ENCODE measurements at regions not wholly inside any gene's neighbourhood (a gene's known extent, or its start where the extent isn't known, plus 50 kb on each side); places are given as distances from the start of the nearest gene placed in this dataset.
"Not testable (repeated sequence)": the region's sequence is repeated elsewhere in the genome, so short reads cannot be mapped to it uniquely, and the experiment has no call there.

DNA sequence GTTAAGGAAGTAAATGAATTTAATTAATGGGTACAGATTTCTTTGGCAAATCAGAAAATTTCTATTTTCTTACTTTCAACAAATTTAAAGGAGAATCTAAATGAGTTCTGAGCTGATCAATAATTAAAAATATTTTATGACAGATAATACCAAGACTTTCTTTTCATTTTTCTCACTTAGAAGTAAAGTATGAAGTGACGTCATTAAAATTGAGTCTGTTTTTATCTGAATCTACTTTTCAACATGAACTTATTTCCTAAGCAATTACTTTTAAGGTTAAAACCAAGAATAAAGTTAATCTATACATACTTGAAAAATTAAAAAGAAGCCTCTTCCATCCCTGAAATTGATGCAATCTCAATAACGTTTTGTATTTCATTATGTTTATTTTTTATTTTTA, 552.8 kb upstream of the ST8SIA4 start:
- no peak for DNase-seq

DNA sequence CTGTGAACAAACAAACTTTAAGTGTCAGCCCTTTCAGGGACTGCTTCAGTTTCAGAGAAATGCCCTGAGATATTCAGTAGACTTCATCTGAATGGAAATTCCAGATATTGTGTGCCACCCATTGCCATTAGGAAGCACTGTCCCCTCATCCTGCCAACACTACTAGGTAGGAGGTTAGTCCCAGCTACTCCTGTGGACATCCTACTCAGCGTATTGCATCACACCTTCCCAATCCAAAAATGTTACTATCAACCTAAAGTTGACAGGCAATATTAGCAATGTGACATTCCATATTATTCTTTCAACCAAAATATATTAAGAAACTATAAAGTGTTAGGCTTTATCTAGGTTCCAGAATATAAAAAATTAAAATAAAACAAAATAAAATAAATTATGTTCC, 552.0 kb upstream of the ST8SIA4 start:
- DNase-seq = no peak

DNA sequence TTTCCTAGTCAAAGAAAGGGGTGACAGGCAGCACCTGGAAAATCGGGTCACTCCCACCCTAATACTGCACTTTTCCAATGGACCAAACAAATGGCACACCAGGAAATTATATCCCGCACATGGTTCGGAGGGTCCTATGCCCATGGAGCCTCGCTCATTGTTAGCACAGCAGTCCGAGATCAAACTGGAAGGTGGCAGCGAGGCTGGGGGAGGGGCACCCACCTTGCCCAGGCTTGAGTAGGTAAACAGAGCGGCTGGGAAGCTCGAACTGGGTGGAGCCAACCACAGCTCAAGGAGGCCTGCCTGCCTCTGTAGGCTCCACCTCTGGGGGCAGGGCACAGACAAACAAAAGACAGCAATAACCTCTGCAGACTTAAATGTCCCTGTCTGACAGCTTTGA, 539.2 kb upstream of the ST8SIA4 start:
- not testable (repeated sequence) for DNase-seq

DNA sequence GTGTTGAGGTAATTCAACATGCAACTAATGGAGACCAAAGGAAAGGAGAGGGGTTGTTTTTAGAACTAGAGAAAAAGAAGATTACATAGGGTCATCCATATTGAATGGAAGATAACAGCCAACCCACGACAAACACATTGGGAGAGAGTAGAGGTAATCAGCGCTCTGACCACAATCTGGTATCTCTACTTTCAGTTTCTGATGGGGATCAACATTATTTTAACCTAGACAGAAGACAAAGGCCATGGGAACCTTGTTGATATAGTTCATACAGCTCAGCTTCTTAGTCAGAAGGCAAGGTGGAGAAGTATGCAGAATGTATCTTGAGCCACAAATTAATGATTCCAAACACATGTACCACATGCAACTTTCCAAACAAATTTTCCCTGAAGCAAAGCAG, 537.1 kb upstream of the ST8SIA4 start:
- no peak for DNase-seq

DNA sequence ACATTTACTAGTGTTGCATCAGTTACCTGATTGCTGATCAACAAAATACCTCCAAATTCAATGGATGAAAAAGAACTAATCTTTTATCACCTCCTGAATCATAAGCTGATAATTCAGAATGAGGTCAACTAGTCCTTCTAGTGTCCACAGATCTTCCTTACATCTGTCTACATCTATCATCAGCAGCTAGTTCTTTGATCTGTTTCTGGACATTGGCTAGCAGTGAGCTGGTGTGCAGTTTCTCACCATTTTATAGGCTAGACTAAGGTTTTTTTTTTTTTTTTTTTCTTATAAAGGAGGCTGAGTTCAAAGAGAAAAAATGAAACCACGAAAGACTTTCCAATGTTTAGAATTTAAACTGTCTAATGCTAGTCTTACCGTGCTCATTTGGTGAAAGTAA, 534.3 kb upstream of the ST8SIA4 start:
- no peak for DNase-seq

DNA sequence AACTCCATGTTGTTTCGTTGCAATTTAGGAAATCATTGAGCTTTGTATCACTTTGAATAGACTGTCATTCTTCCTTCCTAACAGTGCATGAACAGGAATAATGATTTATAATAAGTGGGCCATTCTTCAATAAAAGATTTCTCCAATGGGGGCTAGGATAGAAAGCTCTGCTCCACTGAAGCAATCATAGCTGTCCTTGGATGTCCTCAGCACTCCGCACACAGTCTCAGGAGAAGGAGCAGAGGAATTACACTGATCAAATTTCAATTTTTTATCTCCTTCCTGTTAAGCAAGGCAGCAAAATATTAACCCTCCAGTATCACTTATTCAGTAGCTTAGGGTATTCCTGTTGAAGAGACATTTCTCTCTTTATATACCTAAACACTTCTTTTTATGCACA, 532.7 kb upstream of the ST8SIA4 start:
- no peak for DNase-seq

DNA sequence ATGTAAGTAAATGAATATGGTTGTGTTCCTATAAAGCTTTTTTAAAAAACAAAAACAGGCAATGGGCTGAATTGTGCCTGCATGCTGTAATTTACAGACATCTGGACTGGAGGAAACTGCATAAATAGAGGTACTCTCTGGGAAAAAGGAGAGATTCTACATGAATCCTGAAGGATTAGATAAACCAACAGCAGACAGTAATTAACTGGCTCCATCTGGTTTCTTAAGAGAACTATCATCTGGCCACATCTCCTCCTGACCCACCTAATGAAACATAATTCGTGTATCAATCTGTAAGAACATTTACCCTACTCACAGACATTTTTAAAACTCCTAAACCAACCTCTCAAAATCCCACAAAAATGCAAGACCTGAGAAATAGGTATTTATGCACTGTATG, 528.1 kb upstream of the ST8SIA4 start:
- no peak for DNase-seq

DNA sequence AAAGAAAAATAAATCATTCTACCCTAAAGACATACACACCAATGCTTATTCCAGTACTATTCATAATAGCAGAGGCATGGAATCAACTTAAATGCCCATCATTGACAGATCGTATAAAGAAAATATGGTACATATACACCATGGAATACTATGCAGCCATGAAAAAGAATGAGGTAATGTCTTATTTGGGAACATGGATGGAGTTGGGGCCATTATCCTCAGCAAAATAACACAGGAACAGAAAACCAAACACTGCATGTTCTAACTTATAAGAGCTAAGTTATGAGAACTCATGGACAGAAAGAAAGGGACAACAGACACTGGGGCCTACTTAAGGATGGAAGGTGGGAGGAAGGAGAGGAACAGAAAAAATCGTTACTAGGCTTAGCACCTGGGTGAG, 527.5 kb upstream of the ST8SIA4 start:
- DNase-seq = no peak

DNA sequence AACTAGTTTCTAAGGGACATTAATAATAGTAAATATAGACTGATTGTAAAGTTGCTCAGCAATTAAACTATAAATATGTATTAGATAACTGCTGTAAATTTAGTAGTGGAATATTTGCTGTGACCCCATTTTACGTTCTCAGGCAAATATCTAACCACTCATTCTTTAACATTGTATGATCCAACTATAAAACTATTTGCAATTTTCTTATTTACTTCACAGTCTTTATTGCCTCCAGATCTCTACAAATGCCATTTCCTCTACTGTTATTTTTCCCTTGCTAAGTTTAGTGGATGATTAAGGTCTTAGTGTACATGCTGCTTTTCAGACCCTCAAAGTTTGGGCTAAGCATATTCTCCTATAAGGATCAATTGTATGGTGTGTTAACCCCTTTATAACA, 526.2 kb upstream of the ST8SIA4 start:
- no peak for DNase-seq

DNA sequence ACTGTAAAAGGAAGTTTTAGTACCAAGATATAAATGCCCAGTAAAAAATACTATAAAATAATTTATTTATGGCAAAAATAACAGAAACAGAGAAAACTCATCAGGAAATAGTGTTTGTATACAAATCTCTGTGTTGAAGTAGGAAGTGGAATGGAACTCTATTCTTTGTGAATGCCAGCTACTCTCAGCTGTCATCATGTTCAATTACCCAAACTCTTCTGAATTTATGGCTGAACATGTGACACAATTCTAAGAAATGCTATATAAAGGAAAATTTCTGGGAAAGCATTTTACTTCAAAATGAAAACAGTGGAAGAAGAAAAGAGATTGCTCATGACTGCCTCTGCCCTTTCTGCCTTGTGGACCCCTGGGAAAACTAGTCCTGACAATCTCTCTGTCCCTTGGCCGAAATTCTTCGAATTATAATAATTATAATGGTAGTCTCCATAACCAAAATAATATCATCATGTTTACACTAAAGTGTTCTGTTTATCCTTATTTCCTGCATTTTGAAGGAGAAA, 522.3 kb upstream of the ST8SIA4 start:
- no peak for DNase-seq

DNA sequence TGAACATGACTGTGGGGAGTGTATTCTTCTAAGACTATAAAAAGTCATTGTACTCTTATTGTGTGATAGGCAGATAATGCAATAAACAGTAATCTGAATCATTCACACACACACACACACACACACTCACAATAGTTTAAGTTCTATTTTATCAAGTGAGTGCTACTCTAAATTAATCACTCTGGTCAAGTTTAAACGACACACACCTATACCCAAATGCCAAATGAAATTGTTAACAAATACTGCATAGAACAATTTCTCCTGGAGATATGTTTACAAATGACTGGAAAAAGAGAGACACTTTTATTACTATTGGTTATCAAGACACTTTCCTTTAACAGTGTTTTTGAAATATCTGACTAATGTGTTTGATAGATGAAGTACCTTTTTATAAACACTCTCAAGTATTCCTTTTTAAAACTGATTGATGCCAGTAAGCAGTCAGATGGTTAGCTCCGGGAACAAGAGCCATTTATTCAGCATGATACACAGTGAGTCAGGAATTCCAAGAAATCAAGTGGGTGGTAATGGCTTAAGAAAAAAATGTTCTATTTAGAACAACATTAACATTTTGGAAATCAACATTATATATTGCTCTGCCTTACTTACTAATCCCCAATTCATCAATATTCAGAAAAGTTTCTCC, 521.6 kb upstream of the ST8SIA4 start:
- DNase-seq = no peak

DNA sequence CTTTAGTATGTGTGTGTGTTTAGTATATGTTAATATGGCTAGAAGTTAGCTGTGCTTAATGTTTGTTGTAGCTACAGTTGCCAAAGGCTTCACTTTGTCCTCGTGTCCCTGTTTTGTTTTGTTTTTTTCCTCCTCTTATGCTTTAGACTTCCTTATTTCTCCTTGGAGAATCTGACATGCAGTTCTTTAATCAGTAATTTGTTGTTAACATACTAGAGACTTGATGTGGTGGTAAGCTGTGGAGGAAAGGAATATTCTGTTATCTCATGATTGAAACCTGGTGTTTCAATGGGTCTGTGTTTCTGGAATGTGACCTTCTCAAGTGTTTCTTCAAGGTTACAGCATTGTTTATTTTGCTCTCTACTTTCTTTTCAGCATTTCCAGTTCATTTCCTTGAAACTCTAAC, 515.6 kb upstream of the ST8SIA4 start:
- DNase-seq = no peak

DNA sequence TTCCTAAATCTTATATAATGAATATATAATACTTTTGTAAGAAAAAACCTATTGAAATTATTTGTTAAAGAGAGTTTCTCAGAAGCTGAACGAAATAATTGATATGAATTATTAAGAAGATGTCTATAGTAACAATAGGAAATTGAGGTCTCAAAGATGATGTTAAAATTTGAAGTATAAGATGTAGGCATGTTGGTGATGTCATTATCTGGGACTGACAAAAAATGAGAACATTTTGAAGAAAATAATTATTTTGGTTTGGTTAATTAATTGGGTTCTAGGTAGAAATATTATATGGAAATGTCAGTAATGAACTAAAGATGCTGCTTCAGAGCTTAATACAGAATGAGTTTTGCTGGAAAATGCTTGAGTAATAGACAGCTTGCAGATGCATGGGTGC, 501.4 kb upstream of the ST8SIA4 start:
- no peak for DNase-seq

DNA sequence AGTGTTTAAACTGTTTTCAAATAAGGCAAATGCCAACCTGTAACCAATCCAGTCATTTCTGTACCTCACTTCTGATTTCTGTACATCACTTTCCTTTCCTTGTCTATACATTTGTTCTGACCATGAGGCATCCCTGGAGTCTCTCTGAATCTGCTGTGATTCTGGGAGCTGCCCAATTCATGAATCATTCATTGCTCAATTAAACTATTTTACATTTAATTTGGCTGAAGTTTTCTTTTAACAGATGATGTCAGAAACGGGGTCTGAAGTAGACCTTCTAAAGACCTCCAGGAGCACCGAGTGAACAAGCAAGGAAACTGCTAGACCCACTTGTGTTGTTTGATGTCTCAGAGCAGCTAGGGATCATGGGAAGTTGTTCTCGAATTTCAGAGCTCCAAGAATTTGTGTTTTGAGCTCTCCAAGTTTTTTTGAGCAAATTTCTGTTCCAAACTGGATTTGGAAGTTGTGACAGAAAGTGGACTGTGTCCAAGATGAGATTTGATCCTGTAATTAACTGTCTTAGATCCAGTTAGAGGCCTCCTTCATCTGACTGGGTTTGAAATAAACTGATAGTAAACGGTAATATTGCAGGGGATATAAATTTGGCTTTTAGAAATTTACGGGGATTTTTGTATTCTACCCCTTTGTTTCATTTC, 490.8 kb upstream of the ST8SIA4 start:
- no peak for DNase-seq

DNA sequence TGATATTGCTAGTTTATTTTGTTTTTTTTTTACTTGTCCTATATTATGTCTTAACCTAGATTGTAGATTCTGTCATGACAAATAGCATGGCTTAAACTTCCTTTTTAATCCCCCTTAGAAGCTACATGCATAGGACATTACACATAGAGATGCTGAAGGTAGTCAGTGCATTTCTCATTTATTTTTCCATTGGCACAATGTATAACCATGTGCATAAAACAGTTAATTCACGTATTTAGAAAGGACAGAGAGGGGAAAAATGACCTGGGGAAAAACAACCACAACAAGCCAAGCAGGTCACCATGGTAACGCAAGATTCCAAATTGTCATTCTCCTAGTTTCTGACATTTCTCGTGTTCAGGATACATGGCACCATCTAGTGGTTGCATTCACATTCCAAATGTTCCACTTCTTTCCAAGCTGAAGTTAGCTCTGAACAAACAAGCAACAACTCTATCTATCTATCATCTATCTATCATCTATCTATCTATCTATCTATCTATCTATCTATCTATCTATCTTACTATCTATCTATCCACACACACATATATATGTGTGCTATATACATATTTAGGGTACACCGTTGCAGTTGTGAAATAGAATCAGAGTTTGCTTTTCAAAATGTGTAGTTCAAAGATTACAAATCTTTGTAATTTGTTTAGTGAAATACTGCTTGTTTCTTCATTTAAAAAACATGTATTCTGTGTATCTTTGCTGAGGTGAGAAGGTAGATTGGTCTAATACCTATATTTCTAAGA, 487.2 kb upstream of the ST8SIA4 start:
- no peak for DNase-seq

DNA sequence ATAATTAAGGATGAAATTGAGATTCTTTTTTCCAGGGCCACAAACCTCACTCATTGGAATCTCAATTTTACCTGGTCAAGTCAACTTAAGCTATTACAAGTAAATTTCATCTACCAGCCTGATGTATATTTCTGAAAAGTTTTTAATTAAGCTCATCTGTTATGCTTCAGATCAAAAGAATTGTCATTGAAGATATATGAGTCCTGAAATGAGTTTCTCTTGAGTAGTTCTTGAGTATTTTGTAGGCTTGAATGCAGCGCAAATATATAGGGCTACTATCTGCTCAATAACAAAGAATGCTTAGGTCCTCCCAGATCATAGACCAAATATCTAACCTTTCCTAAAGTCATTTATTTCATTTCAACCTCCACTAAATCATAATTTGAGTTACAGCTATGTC, 482.2 kb upstream of the ST8SIA4 start:
- no peak for DNase-seq

DNA sequence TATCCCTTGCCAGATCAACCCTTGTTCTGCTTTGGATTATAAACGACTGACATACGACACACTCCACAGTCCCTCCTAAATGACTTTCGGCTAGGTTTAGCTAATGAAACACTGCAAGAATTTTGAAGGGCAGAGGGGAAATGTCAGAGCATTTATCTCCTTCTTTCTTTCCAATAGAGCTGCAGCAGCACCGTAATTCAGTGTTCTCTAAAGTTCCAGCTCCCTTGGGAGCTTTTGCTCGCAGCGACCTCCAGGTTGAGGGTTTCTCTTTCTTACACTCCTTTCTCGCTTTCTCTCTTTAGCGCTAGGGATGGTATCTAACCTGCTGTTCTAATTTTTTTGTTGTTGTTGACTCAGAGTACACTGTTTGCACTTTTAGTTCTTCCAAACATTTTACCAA, 467.1 kb upstream of the ST8SIA4 start:
- no peak for DNase-seq

DNA sequence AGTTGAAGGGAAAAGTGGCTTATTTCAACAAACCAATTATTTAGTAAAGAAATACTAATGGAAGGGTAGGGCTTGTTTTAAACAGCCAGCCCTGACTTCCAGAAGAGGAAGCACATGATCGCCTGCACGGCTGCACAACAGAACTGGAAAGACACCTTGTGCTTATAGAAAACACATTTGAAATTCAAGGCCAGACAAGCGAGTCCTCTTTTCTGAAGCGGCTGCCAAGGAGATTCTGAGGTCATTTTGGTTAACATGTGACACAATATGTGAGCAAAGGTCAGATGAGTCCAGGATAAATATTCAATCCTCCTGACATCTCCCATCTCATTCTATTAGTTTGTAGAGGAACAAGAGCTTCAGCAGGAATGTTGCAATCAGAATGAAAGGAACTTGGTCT, 461.4 kb upstream of the ST8SIA4 start:
- no peak for DNase-seq

DNA sequence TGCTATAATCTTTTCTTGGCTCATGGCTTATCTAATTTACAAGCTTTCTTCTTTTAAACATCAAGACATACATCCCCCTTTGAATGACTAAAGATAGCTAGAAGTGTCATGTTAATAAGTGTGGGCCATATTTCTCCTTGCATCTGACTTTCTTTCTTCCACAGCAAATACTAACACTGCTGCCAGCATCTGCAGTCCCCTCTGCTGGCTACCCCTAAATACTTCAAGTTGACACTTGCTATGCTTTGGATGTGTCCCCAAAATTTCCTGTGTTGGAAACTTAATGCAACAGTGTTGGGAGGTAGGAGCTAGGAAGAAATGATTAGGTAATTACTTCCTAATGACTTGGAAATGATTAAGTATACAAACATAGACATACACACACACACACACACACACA, 459.0 kb upstream of the ST8SIA4 start:
- DNase-seq = no peak

DNA sequence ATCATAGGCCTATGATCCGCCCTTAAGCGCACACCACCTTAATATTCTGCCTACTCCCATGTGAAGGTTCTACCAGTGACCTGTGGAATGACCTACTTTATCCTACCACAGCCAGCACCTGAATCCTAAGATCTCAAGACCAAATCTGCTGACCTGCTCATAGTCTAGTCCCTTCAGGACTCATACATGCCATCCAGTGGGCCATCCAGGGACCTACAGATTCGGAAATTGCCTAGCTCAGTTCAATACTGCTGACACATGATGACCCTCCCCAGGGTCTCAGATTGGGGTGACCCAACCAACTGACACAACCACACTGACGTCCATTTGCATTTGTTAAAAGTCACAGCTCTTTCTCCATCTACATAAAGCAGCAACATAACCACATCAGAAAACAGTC, 443.8 kb upstream of the ST8SIA4 start:
- DNase-seq = no peak

DNA sequence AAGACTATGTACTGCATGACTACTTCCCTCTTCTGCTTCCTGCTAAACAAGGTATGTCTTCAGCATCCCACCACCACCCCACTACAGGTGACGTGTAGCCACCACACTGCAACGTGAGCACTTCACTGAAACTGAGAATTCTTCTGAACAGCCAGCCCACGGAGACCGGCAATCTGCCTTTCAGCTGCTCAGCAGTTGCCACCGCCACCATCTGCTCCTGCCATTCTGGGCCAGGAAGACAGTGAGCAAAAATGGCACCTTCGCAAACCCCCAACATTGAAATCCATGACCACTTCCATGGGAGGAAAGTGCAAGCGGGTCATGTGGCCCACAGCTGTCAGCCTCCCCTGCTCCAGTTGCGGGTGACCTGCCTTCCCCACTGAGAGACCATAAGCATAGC, 443.4 kb upstream of the ST8SIA4 start:
- no peak for DNase-seq

DNA sequence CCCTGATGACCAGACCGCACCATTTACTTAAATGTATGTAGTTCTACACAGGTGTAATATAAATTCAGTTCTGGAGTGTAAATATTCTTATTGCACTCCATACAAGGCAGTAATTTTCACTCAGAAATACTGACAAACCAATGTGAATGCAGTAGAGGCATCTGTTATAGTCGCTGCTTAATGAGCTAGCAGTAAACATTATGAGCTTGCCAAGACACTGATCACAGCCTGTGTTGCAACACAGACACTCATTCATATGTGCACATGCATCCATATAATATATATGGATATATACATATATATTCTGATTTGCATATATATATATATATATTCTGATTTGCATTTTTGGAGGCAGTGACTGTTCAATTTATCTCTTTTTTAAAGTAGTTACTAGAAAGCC, 435.1 kb upstream of the ST8SIA4 start:
- no peak for DNase-seq

DNA sequence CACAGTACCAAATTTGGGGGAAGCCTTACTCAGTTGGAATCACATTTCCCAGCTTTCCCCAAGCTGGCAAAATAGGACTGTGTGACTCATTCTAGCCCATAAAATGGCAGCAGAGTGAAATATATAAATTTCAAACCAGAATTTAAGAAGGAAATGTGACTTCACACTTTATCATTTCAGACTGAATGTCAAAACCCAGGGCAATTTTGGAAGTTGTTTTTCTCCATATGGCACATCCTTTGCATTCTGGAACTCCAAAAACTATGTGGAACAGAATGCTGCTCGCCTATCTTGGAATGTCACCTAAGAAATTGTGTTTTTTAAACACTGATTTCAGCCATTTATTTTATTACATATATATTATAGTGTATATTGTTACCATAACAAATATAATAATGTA, 424.7 kb upstream of the ST8SIA4 start:
- no peak for DNase-seq

DNA sequence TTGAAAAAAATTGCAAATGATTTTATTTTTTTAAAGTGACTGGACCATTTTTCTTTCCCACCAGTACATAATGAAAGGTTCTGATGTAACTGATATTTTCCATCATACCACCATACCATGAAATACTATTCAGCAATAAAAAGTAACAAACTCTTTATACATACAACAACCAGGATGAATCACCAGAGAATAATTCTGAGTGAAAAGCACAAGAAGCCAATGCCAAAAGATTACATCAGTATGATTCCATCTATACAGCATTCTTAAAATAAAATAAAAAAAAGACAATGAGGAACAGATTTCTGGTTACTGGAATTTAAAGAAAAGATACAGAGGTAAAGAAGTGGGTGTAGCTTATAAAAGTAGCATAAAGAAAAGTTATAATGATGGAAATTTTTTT, 423.7 kb upstream of the ST8SIA4 start:
- DNase-seq = no peak
